IMR-90 (cell line): ENCODE measurements at regions not wholly inside any gene's neighbourhood (a gene's known extent, or its start where the extent isn't known, plus 50 kb on each side); places are given as distances from the start of the nearest gene placed in this dataset.

Experiments
- ATAC-seq: fragments of 200-7000 bp; cut with Tn5 transposase; 2 replicates; pipeline ENCODE4 v1.9.1; 2020; ENCODE audit warnings: low read depth, mild to moderate bottlenecking, moderate library complexity
- BruUV-seq: library from RNA; stranded (reverse); fragments of 400-500 nt; replicated peaks from 2 replicates; lab custom pipeline; 2021; lab: Mats Ljungman, UMichigan
- CTCF ChIA-PET: fragments of 300-600 bp; formaldehyde crosslinking; extraction: SDS; loops from one replicate; lab custom pipeline; 2021; ENCODE audit warnings: antibody characterized with exemption; lab: Yijun Ruan, JAX
- POLR2A ChIA-PET: fragments of 300-600 bp; sonication (Branson Sonifier 250); formaldehyde crosslinking; loops from one replicate; lab custom pipeline; 2022; ENCODE audit warnings: antibody characterized with exemption; ENCODE audit not compliant: unreplicated experiment; lab: Charles Lee
- DNase-seq: peaks from one replicate; pipeline ENCODE4 v3.0.0; 2013
- H2AFZ ChIP-seq: replicated peaks from 2 replicates; pipeline ENCODE3; 2013; ENCODE audit warnings: low read length, mild to moderate bottlenecking; ENCODE audit not compliant: poor library complexity
- H2AK5ac ChIP-seq: 2 replicates; pipeline ENCODE4 v1.6.1; 2013; ENCODE audit warnings: low read depth, low read length, inconsistent platforms
- H2AK9ac ChIP-seq: replicated peaks from 2 replicates; pipeline ENCODE3; 2013; ENCODE audit warnings: mild to moderate bottlenecking, low read depth, low read length, moderate library complexity; ENCODE audit not compliant: poor library complexity
- H2BK120ac ChIP-seq: 2 replicates; pipeline ENCODE4 v1.6.1; 2013; ENCODE audit warnings: low read depth, low read length, inconsistent platforms
- H2BK15ac ChIP-seq: 3 replicates; pipeline ENCODE4 v1.6.1; 2013; ENCODE audit warnings: low read depth, low read length, inconsistent platforms
- H2BK20ac ChIP-seq: 2 replicates; pipeline ENCODE4 v1.6.1; 2013; ENCODE audit warnings: low read depth, mild to moderate bottlenecking, inconsistent platforms, low read length, moderate library complexity
- H2BK5ac ChIP-seq: 2 replicates; pipeline ENCODE4 v1.6.1; 2013; ENCODE audit warnings: mild to moderate bottlenecking, low read depth, low read length, inconsistent platforms; ENCODE audit not compliant: poor library complexity, severe bottlenecking
- H3K14ac ChIP-seq: replicated peaks from 2 replicates; pipeline ENCODE4 v1.6.1; 2013; ENCODE audit warnings: low read depth, low read length, inconsistent platforms
- H3K18ac ChIP-seq: 2 replicates; pipeline ENCODE4 v1.6.1; 2013; ENCODE audit warnings: low read depth, low read length, control low read depth
- H3K23ac ChIP-seq: 2 replicates; pipeline ENCODE4 v1.6.1; 2013; ENCODE audit warnings: low read depth, low read length, inconsistent platforms
- H3K27ac ChIP-seq: 2 replicates; pipeline ENCODE4 v1.5.1; 2013; ENCODE audit warnings: mild to moderate bottlenecking, control low read depth, low read length; ENCODE audit not compliant: insufficient read depth
- H3K27me3 ChIP-seq: 2 replicates; pipeline ENCODE4 v1.6.1; 2013; ENCODE audit warnings: low read length; ENCODE audit not compliant: control insufficient read depth, insufficient read depth
- H3K36me3 ChIP-seq: 2 replicates; pipeline ENCODE4 v1.6.1; 2013; ENCODE audit warnings: low read length, mixed read lengths; ENCODE audit not compliant: control insufficient read depth, insufficient read depth
- H3K4ac ChIP-seq: 2 replicates; pipeline ENCODE4 v1.6.1; 2013; ENCODE audit warnings: low read depth, low read length, inconsistent platforms
- H3K4me1 ChIP-seq: 2 replicates; pipeline ENCODE4 v1.6.1; 2013; ENCODE audit warnings: low read length, mixed read lengths; ENCODE audit not compliant: control insufficient read depth, insufficient read depth
- H3K4me2 ChIP-seq: 2 replicates; pipeline ENCODE4 v1.6.1; 2013; ENCODE audit warnings: low read depth, mild to moderate bottlenecking, control low read depth, low read length, moderate library complexity
- H3K4me3 ChIP-seq: 2 replicates; pipeline ENCODE4 v1.5.1; 2013; ENCODE audit warnings: low read depth, mild to moderate bottlenecking, control low read depth, low read length, moderate library complexity; ENCODE audit not compliant: insufficient read depth
- H3K56ac ChIP-seq: 2 replicates; pipeline ENCODE4 v1.6.1; 2013; ENCODE audit warnings: low read length, inconsistent platforms; ENCODE audit not compliant: insufficient read depth; ENCODE audit errors: extremely low read depth
- H3K79me1 ChIP-seq, 2 experiments: 2 replicates each; pipeline ENCODE4 v1.6.1; 2013; ENCODE audit warnings: low read length in 2 of 2, inconsistent platforms in 1 of 2, low read depth in 1 of 2
- H3K9ac ChIP-seq: 2 replicates; pipeline ENCODE4 v1.6.1; 2013; ENCODE audit warnings: low read depth, low read length, control low read depth
- H3K9me1 ChIP-seq: 2 replicates; pipeline ENCODE4 v1.6.1; 2013; ENCODE audit warnings: low read length, inconsistent platforms; ENCODE audit not compliant: insufficient read depth
- H3K9me3 ChIP-seq: 2 replicates; pipeline ENCODE4 v1.6.1; 2013; ENCODE audit warnings: low read length; ENCODE audit not compliant: control insufficient read depth, insufficient read depth
- H4K20me1 ChIP-seq: 2 replicates; pipeline ENCODE4 v1.6.1; 2013; ENCODE audit warnings: low read length, inconsistent platforms; ENCODE audit not compliant: insufficient read depth
- H4K5ac ChIP-seq: 2 replicates; pipeline ENCODE4 v1.6.1; 2013; ENCODE audit warnings: mild to moderate bottlenecking, low read depth, low read length, control low read depth
- H4K8ac ChIP-seq, 2 experiments: 2 replicates each; pipeline ENCODE4 v1.6.1; 2013; ENCODE audit warnings: low read depth in 2 of 2, low read length in 2 of 2, control low read depth in 1 of 2, inconsistent platforms in 1 of 2
- H4K91ac ChIP-seq: 2 replicates; pipeline ENCODE4 v1.6.1; 2013; ENCODE audit warnings: low read depth, low read length, inconsistent platforms; ENCODE audit not compliant: insufficient read depth
- BHLHE40 ChIP-seq: fragments of 150-350 bp; IDR thresholded peaks from 2 replicates; pipeline ENCODE4 v1.6.1; 2016; ENCODE audit warnings: mild to moderate bottlenecking, low read depth, low read length
- CHD1 ChIP-seq: IDR thresholded peaks from 2 replicates; pipeline ENCODE4 v1.6.1; 2012; ENCODE audit warnings: low read depth, low read length, improper control_type of control experiment
- MAZ ChIP-seq: IDR thresholded peaks from 2 replicates; pipeline ENCODE4 v1.6.1; 2012; ENCODE audit warnings: low read depth, mild to moderate bottlenecking, low read length, improper control_type of control experiment, moderate library complexity, borderline replicate concordance
- WGBS, 2 experiments: methylation state at CpG; one replicate each; pipeline versions ENCODE4 v1.1.5 to v1.1.7; 2013; ENCODE audit warnings: missing lambda C conversion rate in 2 of 2; ENCODE audit not compliant: insufficient read length in 1 of 2; ENCODE audit errors: extremely low coverage in 2 of 2; 5-methylcytosine and 5-hydroxymethylcytosine counted together
- dilution Hi-C: fragments of 300-500 bp; cut with HindIII; formaldehyde crosslinking; loops from one replicate; pipeline ENCODE4 v1.14.3; 2018; ENCODE audit warnings: low sequenced_read_pairs; ENCODE audit not compliant: unreplicated experiment
- in situ Hi-C: fragments of 300-500 bp; cut with MboI; formaldehyde crosslinking; loops from 3 replicates; pipeline ENCODE4 v1.14.3; 2019; ENCODE audit warnings: low sequenced_read_pairs, inconsistent platforms, mixed read lengths
- intact Hi-C: fragments of 100-400 bp; cut with micrococcal nuclease; formaldehyde crosslinking; loops from 2 replicates; pipeline ENCODE4 v1.10.0; 2022

- ATAC-seq: no peak
- Histone ChIP-seq H2BK5ac (no peak overlapping the region), H3K36me3 (no peaks in the 10 kb centered on the region), H3K18ac (no peak overlapping the region), H3K4me2 (no peak overlapping the region), H2BK20ac (no peak overlapping the region), H3K9ac (no peak overlapping the region), H2AFZ (no peak overlapping the region), H3K27me3 (no peaks in the 10 kb centered on the region), H3K14ac (no peak overlapping the region), H2AK5ac (no peak overlapping the region), H4K91ac (no peak overlapping the region), H3K4me3 (no peak overlapping the region), H3K9me3 (no peaks in the 10 kb centered on the region), H3K27ac (no peak overlapping the region), H2AK9ac (no peak overlapping the region), H2BK120ac (no peak overlapping the region), H4K8ac (no peak overlapping the region), H3K56ac (no peak overlapping the region), H3K9me1 (no peaks in the 10 kb centered on the region), H3K4ac (no peak overlapping the region), H3K79me1 (no peaks in the 10 kb centered on the region), H3K4me1 (no peaks in the 10 kb centered on the region), H2BK15ac (no peak overlapping the region), H3K23ac (no peak overlapping the region), H4K5ac (no peak overlapping the region), H4K20me1 (no peaks in the 10 kb centered on the region)
- DNase-seq: no peak
- CTCF ChIA-PET: no interaction called here
- POLR2A ChIA-PET: no interaction called here
- no TSS peak for BruUV-seq
- WGBS, 2 experiments: no CpG with 5 or more reads among the region's 4 CpGs
- TF ChIP-seq CHD1: no peak
- no peak for TF ChIP-seq BHLHE40
- TF ChIP-seq MAZ: no peak
- dilution Hi-C loops (no loop called here), in situ Hi-C loops (no loop called here), intact Hi-C loops (no loop called here)
These were observed 245.0 kb upstream of the IGFBP7 start for GRCh38 chr4:57355101-57355665.
